Lower lobe of right lung (tissue), 2 donors: ENCODE measurements at regions not wholly inside any gene's neighbourhood (a gene's known extent, or its start where the extent isn't known, plus 50 kb on each side); places are given as distances from the start of the nearest gene placed in this dataset.

Source experiments
- ATAC-seq, 2 donors: fragments of 200-7000 bp; cut with Tn5 transposase; one replicate each; pipeline ENCODE4 v1.9.1; 2020 to 2022; ENCODE audit warnings: mild to moderate bottlenecking in 2 of 2, moderate library complexity in 2 of 2
- DNase-seq: peaks from one replicate; pipeline ENCODE4 v3.0.0-alpha.2; 2020
- H3K27ac ChIP-seq: fragments of 200-600 bp; one replicate; pipeline ENCODE4 v1.8.0; 2022
- H3K27me3 ChIP-seq: fragments of 200-600 bp; one replicate; pipeline ENCODE4 v1.8.0; 2022; ENCODE audit warnings: low read depth
- H3K36me3 ChIP-seq: fragments of 200-600 bp; one replicate; pipeline ENCODE4 v1.8.0; 2022; ENCODE audit warnings: mild to moderate bottlenecking
- H3K4me1 ChIP-seq: fragments of 200-600 bp; one replicate; pipeline ENCODE4 v1.8.0; 2022
- H3K4me3 ChIP-seq: fragments of 200-600 bp; one replicate; pipeline ENCODE4 v1.8.0; 2022; ENCODE audit warnings: mild to moderate bottlenecking
- H3K9me3 ChIP-seq: fragments of 200-600 bp; one replicate; pipeline ENCODE4 v1.8.0; 2022
- intact Hi-C: fragments of 100-400 bp; cut with DNase I; formaldehyde crosslinking; loops from one replicate; pipeline ENCODE4 v1.11.0; 2022
- TF ChIP-seq, protein P1 (sequence below): fragments of 200-600 bp; IDR thresholded peaks from one replicate; pipeline ENCODE4 v1.8.0; 2022; ENCODE audit warnings: antibody characterized with exemption, mild to moderate bottlenecking
- donor health status: DM: no; HTN: yes; CAD: no; lungs with severe emphysema.

DNA sequence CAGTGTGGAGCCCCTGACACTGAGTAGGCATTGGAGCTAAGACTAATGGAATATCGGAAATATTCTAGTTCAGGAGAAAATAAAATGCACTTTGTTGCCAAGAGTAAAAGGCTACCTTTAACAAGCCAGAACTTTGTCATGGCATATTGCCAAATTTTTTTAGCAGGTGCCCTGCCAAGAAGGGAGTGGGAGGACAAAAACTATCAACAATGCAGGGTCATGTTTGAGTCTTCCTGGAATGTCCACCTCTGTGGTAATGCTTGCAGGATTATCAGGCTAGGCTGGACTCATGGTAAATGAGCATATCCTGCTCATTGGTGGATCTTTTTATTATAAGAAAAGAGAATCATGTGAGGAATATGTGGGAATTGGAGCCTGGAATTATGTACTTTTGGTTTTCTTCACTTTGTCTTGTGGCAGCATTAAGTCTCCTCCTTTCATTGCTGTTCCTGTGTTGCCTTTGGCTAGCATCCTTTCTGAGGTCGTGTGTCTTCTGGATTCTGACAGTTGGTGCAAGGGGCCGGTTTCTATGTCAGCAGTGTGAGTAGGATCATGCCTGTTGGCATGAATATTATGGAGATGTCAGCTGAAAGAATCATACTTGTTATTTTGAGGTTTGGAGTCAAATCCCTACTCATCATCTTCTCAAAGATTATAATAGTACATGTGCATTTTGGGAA lies 122.9 kb upstream of the SPRY2 start:
- H3K4me3 ChIP-seq, result no peak overlapping the region
- TF ChIP-seq, protein P1, sequence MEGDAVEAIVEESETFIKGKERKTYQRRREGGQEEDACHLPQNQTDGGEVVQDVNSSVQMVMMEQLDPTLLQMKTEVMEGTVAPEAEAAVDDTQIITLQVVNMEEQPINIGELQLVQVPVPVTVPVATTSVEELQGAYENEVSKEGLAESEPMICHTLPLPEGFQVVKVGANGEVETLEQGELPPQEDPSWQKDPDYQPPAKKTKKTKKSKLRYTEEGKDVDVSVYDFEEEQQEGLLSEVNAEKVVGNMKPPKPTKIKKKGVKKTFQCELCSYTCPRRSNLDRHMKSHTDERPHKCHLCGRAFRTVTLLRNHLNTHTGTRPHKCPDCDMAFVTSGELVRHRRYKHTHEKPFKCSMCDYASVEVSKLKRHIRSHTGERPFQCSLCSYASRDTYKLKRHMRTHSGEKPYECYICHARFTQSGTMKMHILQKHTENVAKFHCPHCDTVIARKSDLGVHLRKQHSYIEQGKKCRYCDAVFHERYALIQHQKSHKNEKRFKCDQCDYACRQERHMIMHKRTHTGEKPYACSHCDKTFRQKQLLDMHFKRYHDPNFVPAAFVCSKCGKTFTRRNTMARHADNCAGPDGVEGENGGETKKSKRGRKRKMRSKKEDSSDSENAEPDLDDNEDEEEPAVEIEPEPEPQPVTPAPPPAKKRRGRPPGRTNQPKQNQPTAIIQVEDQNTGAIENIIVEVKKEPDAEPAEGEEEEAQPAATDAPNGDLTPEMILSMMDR, result no peak
- intact Hi-C loops, result no loop called here
- DNase-seq (no peak), ATAC-seq (no peak)
- no peaks in the 10 kb centered on the region for H3K36me3 ChIP-seq
- H3K4me1 ChIP-seq, result no peaks in the 10 kb centered on the region
- H3K27me3 ChIP-seq, result no peaks in the 10 kb centered on the region
- no peaks in the 10 kb centered on the region for H3K9me3 ChIP-seq
- no peak overlapping the region for H3K27ac ChIP-seq

GRCh38 chr13:80462567-80462966 lies 121.6 kb upstream of the SPRY2 start:
- ATAC-seq, result no peak
- Histone ChIP-seq H3K27ac (no peak overlapping the region), H3K27me3 (no peaks in the 10 kb centered on the region), H3K4me3 (no peak overlapping the region), H3K9me3 (no peaks in the 10 kb centered on the region), H3K4me1 (no peaks in the 10 kb centered on the region), H3K36me3 (no peaks in the 10 kb centered on the region)
- TF ChIP-seq, protein P1, result no peak
- DNase-seq, result no peak
- intact Hi-C loops, result no loop called here

DNA sequence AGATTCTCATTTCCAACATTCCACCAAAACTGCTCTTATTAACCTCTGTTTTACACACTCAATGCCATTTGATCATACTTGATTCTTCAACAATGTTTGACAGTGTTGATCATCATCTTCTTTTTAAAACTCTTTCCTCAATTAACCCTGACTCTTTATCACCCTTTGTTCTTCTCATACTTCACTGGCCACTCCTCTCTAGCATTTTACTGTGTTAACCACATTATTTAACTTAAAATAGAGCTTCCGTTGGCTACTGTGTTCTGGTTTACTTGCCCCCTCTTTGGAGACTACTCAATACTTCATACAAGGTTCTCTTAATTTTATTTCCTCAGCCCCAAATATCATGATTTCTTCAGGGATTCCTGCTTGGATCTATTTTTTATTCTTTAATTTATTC lies 121.1 kb upstream of the SPRY2 start:
- intact Hi-C loops, result no loop called here
- H3K9me3 ChIP-seq, result no peaks in the 10 kb centered on the region
- TF ChIP-seq, protein P1, result no peak
- H3K4me1 ChIP-seq, result no peaks in the 10 kb centered on the region
- no peak overlapping the region for H3K27ac ChIP-seq
- no peaks in the 10 kb centered on the region for H3K27me3 ChIP-seq
- H3K36me3 ChIP-seq, result no peaks in the 10 kb centered on the region
- H3K4me3 ChIP-seq, result no peak overlapping the region
- DNase-seq (no peak), ATAC-seq (no peak)

DNA sequence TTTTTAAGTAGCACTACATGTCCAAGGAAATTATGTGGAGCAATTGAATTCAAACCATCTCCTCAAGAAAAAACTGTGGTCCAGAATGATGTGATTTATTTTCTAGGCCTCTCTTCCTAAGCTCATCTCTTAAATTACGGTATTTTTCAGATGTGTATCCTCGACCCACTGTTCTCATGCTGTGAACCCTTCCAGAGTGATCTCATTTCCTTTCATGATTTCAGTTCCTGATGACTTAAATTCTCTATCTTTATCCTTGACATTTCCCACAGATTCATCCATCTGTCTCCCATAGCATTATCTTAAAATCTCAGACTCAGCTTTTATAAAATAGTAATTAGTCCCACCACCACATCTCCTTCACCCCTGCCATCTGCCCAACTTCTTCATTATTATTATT lies 117.6 kb upstream of the SPRY2 start:
- no peak overlapping the region for H3K27ac ChIP-seq
- H3K27me3 ChIP-seq, result no peaks in the 10 kb centered on the region
- H3K4me3 ChIP-seq, result no peak overlapping the region
- H3K4me1 ChIP-seq, result no peaks in the 10 kb centered on the region
- no peaks in the 10 kb centered on the region for H3K9me3 ChIP-seq
- DNase-seq (no peak), ATAC-seq (no peak)
- TF ChIP-seq, protein P1, result no peak
- no peaks in the 10 kb centered on the region for H3K36me3 ChIP-seq
- intact Hi-C loops, result no loop called here

- TF ChIP-seq, protein P1, result no peak
- H3K4me3 ChIP-seq, result no peak overlapping the region
- intact Hi-C loops, result no loop called here
- no peak for DNase-seq
- ATAC-seq, result peak; percentile 45 to 56
- no peaks in the 10 kb centered on the region for H3K27me3 ChIP-seq
- H3K27ac ChIP-seq, result no peak overlapping the region
- H3K9me3 ChIP-seq, result no peaks in the 10 kb centered on the region
- H3K4me1 ChIP-seq, result no peaks in the 10 kb centered on the region
- H3K36me3 ChIP-seq, result no peaks in the 10 kb centered on the region
These were observed 113.3 kb upstream of the SPRY2 start for GRCh38 chr13:80454245-80454644.

- TF ChIP-seq, protein P1, result no peak
- H3K27me3 ChIP-seq, result no peaks in the 10 kb centered on the region
- no peak overlapping the region for H3K4me3 ChIP-seq
- peak in 1 of 2 donors; percentile 32 for ATAC-seq
- H3K36me3 ChIP-seq, result no peaks in the 10 kb centered on the region
- H3K27ac ChIP-seq, result no peak overlapping the region
- no peaks in the 10 kb centered on the region for H3K9me3 ChIP-seq
- H3K4me1 ChIP-seq, result no peaks in the 10 kb centered on the region
- intact Hi-C loops, result no loop called here
- no peak for DNase-seq
These were observed 111.4 kb upstream of the SPRY2 start for GRCh38 chr13:80452279-80452678.
